ENCODE measurements at regions not wholly inside any gene's neighbourhood (a gene's known extent, or its start where the extent isn't known, plus 50 kb on each side); places are given as distances from the start of the nearest gene placed in this dataset.

DNA sequence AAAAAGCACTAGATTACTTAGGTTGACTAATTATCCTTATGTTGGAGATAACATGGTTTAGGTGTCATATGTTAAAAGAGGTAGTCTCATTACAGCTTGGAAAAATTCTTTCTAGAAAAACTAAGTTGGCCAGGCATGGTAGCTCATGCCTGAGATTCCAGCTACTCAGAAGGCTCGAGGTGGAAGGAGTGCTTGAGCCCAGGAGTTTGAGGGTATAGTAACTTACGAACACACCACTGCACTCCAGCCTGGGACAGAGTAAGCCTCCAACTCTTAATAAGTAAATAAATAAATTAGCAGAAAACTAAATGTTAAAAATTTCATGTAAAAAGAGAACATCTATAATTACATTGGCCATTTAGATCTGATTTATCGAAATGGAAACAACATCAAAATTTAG lies 177.2 kb downstream of the NR4A2 start:
- DNase-seq (ENCODE audit: low read depth) = no peak
- no peak overlapping the region for H3K4me3 ChIP-seq (ENCODE audit: control insufficient read depth, low read depth, low read length)
- TF ChIP-seq, protein P1, sequence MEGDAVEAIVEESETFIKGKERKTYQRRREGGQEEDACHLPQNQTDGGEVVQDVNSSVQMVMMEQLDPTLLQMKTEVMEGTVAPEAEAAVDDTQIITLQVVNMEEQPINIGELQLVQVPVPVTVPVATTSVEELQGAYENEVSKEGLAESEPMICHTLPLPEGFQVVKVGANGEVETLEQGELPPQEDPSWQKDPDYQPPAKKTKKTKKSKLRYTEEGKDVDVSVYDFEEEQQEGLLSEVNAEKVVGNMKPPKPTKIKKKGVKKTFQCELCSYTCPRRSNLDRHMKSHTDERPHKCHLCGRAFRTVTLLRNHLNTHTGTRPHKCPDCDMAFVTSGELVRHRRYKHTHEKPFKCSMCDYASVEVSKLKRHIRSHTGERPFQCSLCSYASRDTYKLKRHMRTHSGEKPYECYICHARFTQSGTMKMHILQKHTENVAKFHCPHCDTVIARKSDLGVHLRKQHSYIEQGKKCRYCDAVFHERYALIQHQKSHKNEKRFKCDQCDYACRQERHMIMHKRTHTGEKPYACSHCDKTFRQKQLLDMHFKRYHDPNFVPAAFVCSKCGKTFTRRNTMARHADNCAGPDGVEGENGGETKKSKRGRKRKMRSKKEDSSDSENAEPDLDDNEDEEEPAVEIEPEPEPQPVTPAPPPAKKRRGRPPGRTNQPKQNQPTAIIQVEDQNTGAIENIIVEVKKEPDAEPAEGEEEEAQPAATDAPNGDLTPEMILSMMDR (IDR thresholded peaks at IDR 0.05; ENCODE audit: control insufficient read depth, insufficient read depth, low read depth, low read length, missing control alignments) = no peak

DNA sequence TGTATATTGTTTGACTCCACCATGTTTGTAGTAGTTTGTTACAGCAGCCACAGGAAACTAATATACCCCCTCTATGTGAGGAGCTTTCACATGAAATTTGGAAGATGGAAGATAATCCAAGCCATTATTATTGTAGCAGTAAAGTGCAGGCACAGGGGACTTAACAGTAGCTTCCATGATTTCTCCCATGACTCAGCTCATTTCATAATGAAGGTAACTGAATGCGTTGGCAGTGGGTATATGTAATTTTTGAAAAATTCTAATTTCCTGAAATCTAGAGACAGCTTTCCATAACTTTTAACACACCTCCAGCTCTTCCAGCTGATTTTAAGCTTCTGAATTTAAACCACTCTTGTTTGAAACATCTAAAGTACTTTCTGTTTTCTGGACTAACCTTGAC lies 181.2 kb downstream of the NR4A2 start:
- H3K4me3 ChIP-seq (ENCODE audit: control insufficient read depth, low read depth, low read length) = no peak overlapping the region
- TF ChIP-seq, protein P1 (IDR thresholded peaks at IDR 0.05; ENCODE audit: control insufficient read depth, insufficient read depth, low read depth, low read length, missing control alignments) = no peak
- DNase-seq (ENCODE audit: low read depth) = no peak

DNA sequence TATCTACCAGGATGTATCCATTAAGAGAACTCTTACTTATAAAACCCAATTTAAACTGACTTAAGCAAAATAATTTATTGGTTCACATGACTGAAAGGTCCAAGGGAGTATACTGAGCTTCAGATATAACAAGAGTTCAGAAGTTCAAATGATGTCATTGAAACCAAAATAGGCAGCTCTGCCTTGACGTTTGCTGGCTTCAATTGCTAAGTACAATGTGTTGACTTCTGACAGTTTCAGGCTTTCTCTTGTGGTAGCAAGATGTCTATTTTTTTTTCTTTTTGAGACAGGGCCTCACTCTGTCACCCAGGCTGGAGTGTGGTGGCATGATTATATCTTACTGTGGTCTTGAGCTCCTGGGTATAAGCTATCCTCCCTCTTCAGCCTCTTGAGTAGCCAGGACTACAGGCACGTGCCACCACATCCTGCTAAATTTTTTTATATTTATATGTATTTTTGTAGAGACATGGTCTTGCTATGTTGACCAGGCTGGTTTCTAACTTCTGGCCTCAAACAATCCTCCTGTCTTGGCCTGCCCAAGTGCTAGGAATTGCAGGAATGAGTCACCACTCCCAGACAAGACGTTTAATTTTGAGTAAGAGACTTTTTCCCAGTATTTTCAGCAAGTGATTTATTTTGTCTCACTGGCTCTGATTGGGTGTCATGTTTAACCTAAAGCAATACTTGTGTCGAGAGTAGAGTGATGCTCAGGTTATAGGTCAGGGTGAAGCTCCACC lies 184.8 kb downstream of the NR4A2 start:
- no peak overlapping the region for H3K4me3 ChIP-seq (ENCODE audit: control insufficient read depth, low read depth, low read length)
- TF ChIP-seq, protein P1 (IDR thresholded peaks at IDR 0.05; ENCODE audit: control insufficient read depth, insufficient read depth, low read depth, low read length, missing control alignments) = no peak
- no peak for DNase-seq (ENCODE audit: low read depth)

DNA sequence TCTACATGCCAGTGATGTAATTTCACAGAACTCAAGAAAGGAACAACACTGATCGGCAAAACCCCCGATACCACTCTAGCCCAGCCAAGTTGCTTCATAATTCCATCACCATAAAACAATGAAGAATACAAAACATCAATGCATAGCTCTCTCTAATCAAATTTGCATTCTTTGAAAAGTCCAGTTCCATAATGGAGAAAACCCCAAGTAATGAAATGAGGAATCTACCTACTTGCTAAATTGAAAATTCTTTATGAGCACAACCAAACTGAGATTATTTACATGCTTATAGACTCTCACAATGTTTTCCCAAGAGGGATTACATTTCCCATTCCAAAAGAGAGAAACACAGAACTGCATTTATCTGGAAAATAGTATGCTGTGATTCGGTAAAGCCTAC lies 186.5 kb downstream of the NR4A2 start:
- DNase-seq (ENCODE audit: low read depth) = no peak
- TF ChIP-seq, protein P1 (IDR thresholded peaks at IDR 0.05; ENCODE audit: control insufficient read depth, insufficient read depth, low read depth, low read length, missing control alignments) = no peak
- H3K4me3 ChIP-seq (ENCODE audit: control insufficient read depth, low read depth, low read length) = no peak overlapping the region

DNA sequence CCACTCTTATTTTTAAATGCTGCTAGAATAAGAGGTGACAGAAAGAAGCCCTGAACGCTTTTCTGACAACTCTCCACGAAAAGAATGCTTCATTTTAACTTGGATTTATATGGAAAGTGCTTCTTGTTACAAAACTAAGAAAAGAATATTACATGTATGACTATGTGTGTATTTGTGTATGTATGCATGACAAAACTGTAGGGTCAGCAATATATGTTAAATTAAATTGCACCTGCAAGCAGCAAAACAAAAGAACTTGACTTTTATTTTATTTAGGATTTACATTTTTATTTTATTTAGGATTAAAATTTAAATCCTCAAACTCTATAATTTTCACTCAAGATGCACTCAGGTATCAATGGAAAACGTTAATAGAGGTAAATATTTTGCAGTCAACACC lies 187.1 kb downstream of the NR4A2 start:
- H3K4me3 ChIP-seq (ENCODE audit: control insufficient read depth, low read depth, low read length) = no peak overlapping the region
- no peak for DNase-seq (ENCODE audit: low read depth)
- TF ChIP-seq, protein P1 (IDR thresholded peaks at IDR 0.05; ENCODE audit: control insufficient read depth, insufficient read depth, low read depth, low read length, missing control alignments) = no peak

DNA sequence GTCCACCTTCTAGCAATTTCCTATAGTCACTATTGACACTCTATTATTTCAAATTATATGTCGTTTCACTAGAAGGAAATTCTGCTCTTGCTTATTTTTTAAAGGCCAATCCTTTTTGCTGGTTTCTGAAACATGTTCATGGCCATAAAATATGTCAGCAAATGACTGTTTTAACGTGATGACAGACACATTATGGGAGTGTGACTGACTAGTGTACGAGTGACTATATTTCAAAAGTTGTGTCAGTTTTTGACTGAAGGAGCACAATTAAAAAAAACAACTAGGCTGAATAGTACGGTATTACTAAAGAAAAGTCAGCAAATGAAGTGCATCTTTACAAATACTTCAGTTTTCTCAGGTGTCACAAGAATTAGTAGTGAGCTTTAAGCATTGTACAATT lies 196.0 kb downstream of the NR4A2 start:
- TF ChIP-seq, protein P1 (IDR thresholded peaks at IDR 0.05; ENCODE audit: control insufficient read depth, insufficient read depth, low read depth, low read length, missing control alignments) = no peak
- no peak overlapping the region for H3K4me3 ChIP-seq (ENCODE audit: control insufficient read depth, low read depth, low read length)
- DNase-seq (ENCODE audit: low read depth) = no peak

Data from AG09309 (cell line).